ENCODE measurements at regions not wholly inside any gene's neighbourhood (a gene's known extent, or its start where the extent isn't known, plus 50 kb on each side); places are given as distances from the start of the nearest gene placed in this dataset.

GRCh38 chr3:187843654-187844053, 98.4 kb upstream of the BCL6 start:
- TF ChIP-seq CTCF (IDR thresholded peaks at IDR 0.05) (no peak), EP300 (IDR thresholded peaks at IDR 0.05) (no peak), POLR2A (IDR thresholded peaks at IDR 0.05) (no peak)
